RPMI7951 (cell line): ENCODE measurements at regions not wholly inside any gene's neighbourhood (a gene's known extent, or its start where the extent isn't known, plus 50 kb on each side); places are given as distances from the start of the nearest gene placed in this dataset.

Experiments used
- DNase-seq: peaks from one replicate; pipeline ENCODE4 v3.0.0-alpha.2; 2012; ENCODE audit warnings: low read depth

DNA sequence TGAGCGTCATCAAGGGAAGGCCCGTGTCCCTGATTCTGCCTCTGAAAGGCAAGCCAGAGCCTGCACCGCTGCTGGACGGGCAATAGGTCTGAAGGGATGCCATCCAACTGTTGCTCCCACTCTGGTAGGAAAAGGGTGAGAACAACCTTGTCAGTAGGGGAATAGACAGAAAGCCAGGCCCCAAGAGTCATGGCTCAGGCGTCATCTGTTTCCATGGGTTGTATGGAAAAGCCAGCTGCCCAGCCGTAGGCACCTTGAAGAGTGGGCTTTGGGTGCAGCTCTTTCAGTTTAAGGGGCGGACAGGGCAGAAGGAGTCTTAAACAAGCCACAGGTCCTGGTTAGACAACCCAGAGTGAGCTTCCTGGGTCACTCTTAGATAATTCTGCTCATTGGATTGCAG lies 66.5 kb downstream of the RNF6 start:
- no peak for DNase-seq

DNA sequence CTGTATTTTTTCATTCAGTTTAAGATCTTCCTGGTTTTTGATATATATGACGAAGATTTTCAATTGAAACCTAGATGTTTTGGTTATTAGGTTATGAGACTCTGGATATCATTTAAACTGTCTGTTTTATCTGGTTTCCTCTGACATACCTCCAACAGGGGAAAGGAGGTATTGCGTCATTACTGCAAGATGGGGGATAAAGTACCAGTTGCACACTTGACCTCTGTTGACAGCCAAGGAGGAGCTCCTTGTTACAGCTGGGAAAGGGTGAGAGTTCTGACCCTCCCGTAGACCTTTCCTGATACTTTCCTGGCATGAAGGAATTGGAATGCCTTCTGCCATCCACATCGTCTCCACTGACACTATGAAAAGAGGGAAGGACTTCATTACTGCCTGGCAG lies 82.0 kb upstream of the SHISA2 start:
- DNase-seq = no peak

DNA sequence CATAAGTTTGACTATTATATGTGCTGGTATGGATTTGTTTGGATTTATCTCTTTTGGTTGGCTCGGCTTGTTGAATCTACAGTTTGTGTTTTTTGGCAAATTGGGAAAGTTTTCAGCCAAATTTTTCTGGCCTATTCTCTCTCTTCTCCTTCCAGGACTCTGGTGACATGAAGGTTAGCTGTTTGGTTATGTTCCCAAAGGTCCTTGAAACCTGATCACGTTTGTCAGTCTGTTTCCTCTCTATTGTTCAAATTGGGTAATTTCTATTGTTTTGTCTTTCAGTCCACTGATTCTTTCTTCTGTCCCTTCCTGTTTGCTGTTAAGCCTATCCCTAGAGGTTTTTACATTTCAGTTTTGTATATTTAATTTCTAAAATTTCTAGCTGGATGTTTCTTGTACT lies 81.5 kb upstream of the SHISA2 start:
- no peak for DNase-seq

DNA sequence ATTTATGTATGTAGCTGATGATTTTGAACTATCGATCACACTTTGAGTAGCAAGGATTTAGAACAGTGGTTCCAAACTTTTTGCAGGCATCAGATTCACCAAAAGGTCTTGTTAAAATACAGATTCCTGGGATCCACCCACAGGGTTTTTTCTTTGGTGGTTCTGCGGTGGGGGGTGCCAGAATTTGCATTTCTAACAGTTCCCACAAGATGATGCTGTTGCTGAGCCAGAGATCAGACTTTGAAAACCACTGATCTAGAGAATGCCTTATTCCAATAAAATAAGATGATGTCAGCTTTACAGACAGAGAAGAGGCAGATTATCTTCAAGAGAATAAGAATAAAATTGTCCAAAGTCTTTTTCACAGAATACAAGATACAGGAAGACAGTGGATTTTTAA lies 80.9 kb upstream of the SHISA2 start:
- DNase-seq = peak; percentile 7

DNA sequence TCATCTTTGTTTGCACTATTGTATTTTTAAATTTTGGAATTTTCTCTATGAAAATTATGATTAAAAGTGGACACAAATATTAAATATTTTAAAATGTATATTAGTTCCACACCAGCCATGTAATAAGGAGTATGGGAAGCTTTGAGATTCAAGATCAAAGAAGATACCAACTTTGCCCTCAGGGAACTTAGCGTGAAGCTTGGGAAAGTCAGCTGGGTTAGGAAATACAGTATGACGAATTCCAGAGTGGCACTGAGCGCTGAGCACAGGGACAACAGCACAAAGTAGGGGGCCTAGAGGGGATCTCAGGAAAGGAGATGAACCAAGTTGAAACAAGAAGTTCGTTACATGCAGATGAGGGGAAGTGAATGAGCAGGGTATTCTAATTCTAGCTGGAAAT lies 76.9 kb upstream of the SHISA2 start:
- no peak for DNase-seq

DNA sequence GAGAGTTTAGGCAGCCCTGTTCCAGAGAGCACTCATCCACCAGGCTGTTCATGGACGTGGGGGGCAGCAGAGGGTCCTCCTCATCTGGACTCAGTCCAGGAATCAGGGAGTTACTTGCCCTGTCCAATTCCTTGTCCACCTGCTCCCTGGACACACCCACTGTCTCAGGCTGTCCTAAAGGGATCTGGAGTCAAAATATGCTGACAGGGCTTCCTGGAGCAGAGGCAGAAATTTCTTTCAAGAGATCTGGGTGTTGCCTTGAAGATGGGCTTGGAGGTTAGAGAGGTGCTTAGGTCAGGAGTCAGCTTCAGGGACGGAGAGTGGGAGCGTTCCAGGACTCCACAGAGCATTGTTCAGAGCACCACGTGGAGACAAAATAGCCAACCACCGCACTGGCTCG lies 65.8 kb upstream of the SHISA2 start:
- DNase-seq = no peak

DNA sequence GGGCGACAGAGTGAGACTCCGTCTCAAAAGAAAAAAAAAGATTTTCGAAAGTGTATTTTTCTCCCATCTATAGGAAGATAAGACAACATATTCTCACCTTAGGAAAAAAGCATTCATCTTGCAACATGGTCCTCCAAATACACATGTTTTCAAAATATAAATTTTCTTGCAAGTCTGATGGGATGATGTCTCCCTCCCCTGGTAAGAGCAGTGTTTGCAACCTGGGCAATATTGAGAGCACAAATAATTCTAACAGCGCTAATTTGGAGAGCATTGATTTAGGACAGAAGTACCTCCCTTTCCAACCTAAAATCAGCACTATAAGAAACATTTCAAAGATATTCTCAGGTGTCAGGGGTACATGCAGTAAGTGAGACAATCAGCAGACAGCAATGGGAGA lies 61.0 kb upstream of the SHISA2 start:
- DNase-seq = peak; percentile 2

DNA sequence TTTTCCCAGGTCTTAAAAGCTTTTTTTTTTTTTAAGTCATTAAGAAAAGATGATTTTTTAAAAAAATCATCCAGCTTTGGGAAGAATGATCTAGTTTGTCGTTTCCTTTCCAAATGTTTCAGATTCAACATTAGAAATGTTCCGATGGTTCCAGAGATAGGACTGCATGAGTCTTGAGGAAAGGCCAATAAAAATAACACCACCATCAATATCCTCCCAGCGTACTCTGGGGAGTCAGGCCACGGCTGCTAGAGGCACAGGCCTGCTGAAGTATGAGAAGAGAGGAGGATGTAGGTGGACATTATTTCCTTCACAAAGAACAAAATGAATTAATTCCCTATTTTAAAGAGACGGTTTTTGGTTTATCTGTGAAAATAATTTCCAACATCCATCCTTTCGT lies 60.0 kb upstream of the SHISA2 start:
- DNase-seq = no peak
